HG03457 (cell line): ENCODE measurements at regions not wholly inside any gene's neighbourhood (a gene's known extent, or its start where the extent isn't known, plus 50 kb on each side); places are given as distances from the start of the nearest gene placed in this dataset.

Source experiments
- ATAC-seq: cut with Tn5 transposase; IDR thresholded peaks from one replicate; pipeline ENCODE4 v1.9.1; 2021; ENCODE audit warnings: moderate number of reproducible peaks; ENCODE audit not compliant: unreplicated experiment

GRCh38 chr3:8239095-8239494, 262.5 kb upstream of the LMCD1 start:
- no peak for ATAC-seq

- peak; percentile 92 for ATAC-seq
Measured at GRCh38 chr3:8239718-8240695, 261.6 kb upstream of the LMCD1 start.

- ATAC-seq, result no peak
Measured at GRCh38 chr3:8246070-8246469, 255.6 kb upstream of the LMCD1 start.

GRCh38 chr3:8253201-8253600, 248.4 kb upstream of the LMCD1 start:
- ATAC-seq, result no peak

GRCh38 chr3:8254489-8254888, 247.1 kb upstream of the LMCD1 start:
- ATAC-seq, result no peak

GRCh38 chr3:8255725-8256124, 245.9 kb upstream of the LMCD1 start:
- ATAC-seq, result no peak

GRCh38 chr3:8256441-8257071, 245.1 kb upstream of the LMCD1 start:
- ATAC-seq, result no peak

- ATAC-seq, result no peak
Measured at GRCh38 chr3:8261018-8261417, 240.6 kb upstream of the LMCD1 start.

GRCh38 chr3:8266730-8267131, 234.9 kb upstream of the LMCD1 start:
- ATAC-seq, result no peak

- no peak for ATAC-seq
Measured at GRCh38 chr3:8273479-8273878, 228.1 kb upstream of the LMCD1 start.

- no peak for ATAC-seq
Measured at GRCh38 chr3:8276056-8276455, 225.6 kb upstream of the LMCD1 start.

GRCh38 chr3:8276506-8276905, 225.1 kb upstream of the LMCD1 start:
- no peak for ATAC-seq

GRCh38 chr3:8278448-8278847, 223.2 kb upstream of the LMCD1 start:
- ATAC-seq, result no peak

- ATAC-seq, result no peak
Measured at GRCh38 chr3:8279476-8279875, 222.1 kb upstream of the LMCD1 start.

GRCh38 chr3:8279886-8280550, 221.6 kb upstream of the LMCD1 start:
- no peak for ATAC-seq

- no peak for ATAC-seq
Measured at GRCh38 chr3:8282541-8283165, 219.0 kb upstream of the LMCD1 start.

GRCh38 chr3:8283193-8283592, 218.4 kb upstream of the LMCD1 start:
- no peak for ATAC-seq

GRCh38 chr3:8286086-8286485, 215.5 kb upstream of the LMCD1 start:
- ATAC-seq, result no peak

GRCh38 chr3:8286749-8287148, 214.9 kb upstream of the LMCD1 start:
- ATAC-seq, result no peak

GRCh38 chr3:8290611-8291010, 211.0 kb upstream of the LMCD1 start:
- no peak for ATAC-seq

GRCh38 chr3:8296461-8296860, 205.2 kb upstream of the LMCD1 start:
- ATAC-seq, result no peak
